IPS-15b (cell line): ENCODE measurements at regions not wholly inside any gene's neighbourhood (a gene's known extent, or its start where the extent isn't known, plus 50 kb on each side); places are given as distances from the start of the nearest gene placed in this dataset.
"Not testable (repeated sequence)": the region's sequence is repeated elsewhere in the genome, so short reads cannot be mapped to it uniquely, and the experiment has no call there.

ENCODE experiments used
- H3K27me3 ChIP-seq: one replicate; pipeline ENCODE4 v1.6.1; 2013; ENCODE audit warnings: low read length; ENCODE audit not compliant: control insufficient read depth, insufficient read depth
- H3K36me3 ChIP-seq: one replicate; pipeline ENCODE4 v1.6.1; 2013; ENCODE audit warnings: low read length; ENCODE audit not compliant: control insufficient read depth, insufficient read depth
- H3K4me1 ChIP-seq: one replicate; pipeline ENCODE4 v1.6.1; 2013; ENCODE audit warnings: mild to moderate bottlenecking, low read length; ENCODE audit not compliant: control insufficient read depth, insufficient read depth
- H3K4me3 ChIP-seq: one replicate; pipeline ENCODE4 v1.5.1; 2013; ENCODE audit warnings: low read depth, low read length
- H3K9ac ChIP-seq: one replicate; pipeline ENCODE4 v1.6.1; 2013; ENCODE audit warnings: low read depth, mild to moderate bottlenecking, low read length
- H3K9me3 ChIP-seq: one replicate; pipeline ENCODE4 v1.6.1; 2013; ENCODE audit warnings: mild to moderate bottlenecking, low read length; ENCODE audit not compliant: control insufficient read depth, insufficient read depth

- no peaks in the 10 kb centered on the region for H3K27me3 ChIP-seq
- H3K4me1 ChIP-seq, result no peaks in the 10 kb centered on the region
- H3K4me3 ChIP-seq, result no peak overlapping the region
- no peaks in the 10 kb centered on the region for H3K9me3 ChIP-seq
- H3K36me3 ChIP-seq, result no peaks in the 10 kb centered on the region
- no peak overlapping the region for H3K9ac ChIP-seq
Observed at GRCh38 chr10:64830869-64831268, 1309.7 kb downstream of the REEP3 start.

- H3K4me3 ChIP-seq, result no peak overlapping the region
- H3K36me3 ChIP-seq, result no peaks in the 10 kb centered on the region
- no peaks in the 10 kb centered on the region for H3K9me3 ChIP-seq
- no peaks in the 10 kb centered on the region for H3K4me1 ChIP-seq
- no peak overlapping the region for H3K9ac ChIP-seq
- H3K27me3 ChIP-seq, result no peaks in the 10 kb centered on the region
Observed at GRCh38 chr10:64840341-64840740, 1319.1 kb downstream of the REEP3 start.

GRCh38 chr10:64846700-64847099 lies 1325.5 kb downstream of the REEP3 start:
- Histone ChIP-seq H3K9ac (no peak overlapping the region), H3K4me3 (no peak overlapping the region), H3K36me3 (no peaks in the 10 kb centered on the region), H3K27me3 (no peaks in the 10 kb centered on the region), H3K4me1 (no peaks in the 10 kb centered on the region), H3K9me3 (no peaks in the 10 kb centered on the region)

- H3K9ac ChIP-seq, result no peak overlapping the region
- H3K27me3 ChIP-seq, result no peaks in the 10 kb centered on the region
Observed at GRCh38 chr10:64855941-64856340, 1334.7 kb downstream of the REEP3 start.

GRCh38 chr10:64859911-64860310 lies 1338.7 kb downstream of the REEP3 start:
- Histone ChIP-seq H3K9ac (no peak overlapping the region), H3K4me3 (no peak overlapping the region), H3K9me3 (no peaks in the 10 kb centered on the region), H3K27me3 (no peaks in the 10 kb centered on the region), H3K4me1 (no peaks in the 10 kb centered on the region), H3K36me3 (no peaks in the 10 kb centered on the region)

More at GRCh38 chr10:64855941-64856340, 1334.7 kb downstream of the REEP3 start:
- no peaks in the 10 kb centered on the region for H3K36me3 ChIP-seq
- no peak overlapping the region for H3K4me3 ChIP-seq
- H3K4me1 ChIP-seq, result no peaks in the 10 kb centered on the region
- no peaks in the 10 kb centered on the region for H3K9me3 ChIP-seq

GRCh38 chr10:64863836-64864235 lies 1342.6 kb downstream of the REEP3 start:
- Histone ChIP-seq H3K4me1 (no peaks in the 10 kb centered on the region), H3K9me3 (no peaks in the 10 kb centered on the region), H3K4me3 (no peak overlapping the region), H3K27me3 (no peaks in the 10 kb centered on the region), H3K9ac (no peak overlapping the region), H3K36me3 (no peaks in the 10 kb centered on the region)

- H3K9me3 ChIP-seq, result no peaks in the 10 kb centered on the region
- H3K9ac ChIP-seq, result no peak overlapping the region
- H3K4me1 ChIP-seq, result no peaks in the 10 kb centered on the region
- no peak overlapping the region for H3K4me3 ChIP-seq
- H3K27me3 ChIP-seq, result no peaks in the 10 kb centered on the region
- H3K36me3 ChIP-seq, result no peaks in the 10 kb centered on the region
Observed at GRCh38 chr10:64867501-64867962, 1346.3 kb downstream of the REEP3 start.

- Histone ChIP-seq H3K27me3 (no peaks in the 10 kb centered on the region), H3K36me3 (no peaks in the 10 kb centered on the region), H3K4me1 (no peaks in the 10 kb centered on the region), H3K9ac (no peak overlapping the region), H3K4me3 (no peak overlapping the region), H3K9me3 (no peaks in the 10 kb centered on the region)
Observed at GRCh38 chr10:64873088-64873487, 1351.9 kb downstream of the REEP3 start.

GRCh38 chr10:64873959-64874358 lies 1352.8 kb downstream of the REEP3 start:
- no peaks in the 10 kb centered on the region for H3K9me3 ChIP-seq
- no peaks in the 10 kb centered on the region for H3K27me3 ChIP-seq
- no peak overlapping the region for H3K9ac ChIP-seq
- no peaks in the 10 kb centered on the region for H3K36me3 ChIP-seq
- no peaks in the 10 kb centered on the region for H3K4me1 ChIP-seq
- H3K4me3 ChIP-seq, result no peak overlapping the region

GRCh38 chr10:64880546-64880945 lies 1359.3 kb downstream of the REEP3 start:
- H3K4me3 ChIP-seq, result no peak overlapping the region
- H3K9ac ChIP-seq, result no peak overlapping the region
- H3K27me3 ChIP-seq, result no peaks in the 10 kb centered on the region
- H3K36me3 ChIP-seq, result no peaks in the 10 kb centered on the region
- no peaks in the 10 kb centered on the region for H3K9me3 ChIP-seq
- H3K4me1 ChIP-seq, result no peaks in the 10 kb centered on the region

- Histone ChIP-seq H3K4me3 (no peak overlapping the region), H3K36me3 (no peaks in the 10 kb centered on the region), H3K4me1 (no peaks in the 10 kb centered on the region), H3K27me3 (no peaks in the 10 kb centered on the region), H3K9ac (no peak overlapping the region), H3K9me3 (no peaks in the 10 kb centered on the region)
Observed at GRCh38 chr10:64881257-64881656, 1360.1 kb downstream of the REEP3 start.

- H3K4me3 ChIP-seq, result no peak overlapping the region
Observed at GRCh38 chr10:64896582-64896981, 1375.4 kb downstream of the REEP3 start.

GRCh38 chr10:64906311-64906710 lies 1385.1 kb downstream of the REEP3 start:
- not testable (repeated sequence) for H3K27me3 ChIP-seq, H3K36me3 ChIP-seq, H3K4me1 ChIP-seq, H3K4me3 ChIP-seq, H3K9me3 ChIP-seq, H3K9ac ChIP-seq

More at GRCh38 chr10:64896582-64896981, 1375.4 kb downstream of the REEP3 start:
- no peaks in the 10 kb centered on the region for H3K27me3 ChIP-seq
- no peaks in the 10 kb centered on the region for H3K4me1 ChIP-seq
- no peaks in the 10 kb centered on the region for H3K36me3 ChIP-seq
- no peaks in the 10 kb centered on the region for H3K9me3 ChIP-seq
- no peak overlapping the region for H3K9ac ChIP-seq
